Keratinocyte (primary cell): ENCODE measurements at regions not wholly inside any gene's neighbourhood (a gene's known extent, or its start where the extent isn't known, plus 50 kb on each side); places are given as distances from the start of the nearest gene placed in this dataset.

Experiments used
- DNase-seq: peaks from one replicate; pipeline ENCODE4 v3.0.0-alpha.2; 2011; ENCODE audit warnings: low read depth, missing footprints, low spot score
- FAIRE-seq: peaks from 2 replicates; lab custom pipeline; 2011; peaks lifted over from hg19 to GRCh38; lab: Jason Lieb, UNC
- H2AFZ ChIP-seq: 2 replicates; pipeline ENCODE4 v1.6.0; 2012; ENCODE audit warnings: low read length, control low read depth, inconsistent platforms; ENCODE audit not compliant: control insufficient read depth
- H3K27ac ChIP-seq: 2 replicates; pipeline ENCODE4 v1.5.1; 2011; ENCODE audit warnings: low read length; ENCODE audit not compliant: control insufficient read depth, insufficient read depth
- H3K27me3 ChIP-seq: 3 replicates; pipeline ENCODE4 v1.6.0; 2011; ENCODE audit warnings: low read length; ENCODE audit not compliant: control insufficient read depth, insufficient read depth; ENCODE audit errors: extremely low read depth
- H3K36me3 ChIP-seq, 2 experiments: 2 replicates in 1 of 2; 3 replicates in 1 of 2; pipeline ENCODE4 v1.5.1; 2011; ENCODE audit warnings: low read length in 2 of 2, mild to moderate bottlenecking in 1 of 2; ENCODE audit not compliant: control insufficient read depth in 2 of 2, insufficient read depth in 2 of 2; ENCODE audit errors: extremely low read depth in 1 of 2
- H3K4me1 ChIP-seq: 3 replicates; pipeline ENCODE4 v1.5.1; 2011; ENCODE audit warnings: low read length; ENCODE audit not compliant: control insufficient read depth, insufficient read depth; ENCODE audit errors: extremely low read depth
- H3K4me2 ChIP-seq: 3 replicates; pipeline ENCODE4 v1.6.0; 2011; ENCODE audit warnings: low read depth, low read length; ENCODE audit not compliant: control insufficient read depth, insufficient read depth; ENCODE audit errors: extremely low read depth
- H3K4me3 ChIP-seq, 3 experiments: fragments of 200-600 bp in 1 of 3; sonication (generic) in 1 of 3; 2 replicates in 2 of 3; 3 replicates in 1 of 3; pipeline ENCODE4 v1.5.1; 2011 to 2016; ENCODE audit warnings: low read length in 3 of 3, mild to moderate bottlenecking in 3 of 3, control low read depth in 2 of 3, inconsistent platforms in 1 of 3, low read depth in 1 of 3, mixed read lengths in 1 of 3, mixed run types in 1 of 3, moderate library complexity in 1 of 3; ENCODE audit not compliant: control insufficient read depth in 2 of 3, insufficient read depth in 2 of 3; ENCODE audit errors: extremely low read depth in 1 of 3
- H3K79me2 ChIP-seq: 2 replicates; pipeline ENCODE4 v1.6.0; 2012; ENCODE audit warnings: low read length; ENCODE audit not compliant: control insufficient read depth, insufficient read depth
- H3K9ac ChIP-seq: 3 replicates; pipeline ENCODE4 v1.6.0; 2011; ENCODE audit warnings: low read length; ENCODE audit not compliant: control insufficient read depth, insufficient read depth; ENCODE audit errors: extremely low read depth
- H3K9me1 ChIP-seq: 3 replicates; pipeline ENCODE4 v1.6.0; 2011; ENCODE audit warnings: low read length; ENCODE audit not compliant: control insufficient read depth, insufficient read depth; ENCODE audit errors: extremely low read depth
- H3K9me3 ChIP-seq: 2 replicates; pipeline ENCODE4 v1.5.1; 2012; ENCODE audit warnings: low read depth, low read length; ENCODE audit not compliant: control insufficient read depth
- H4K20me1 ChIP-seq: 3 replicates; pipeline ENCODE4 v1.6.0; 2011; ENCODE audit warnings: low read length; ENCODE audit not compliant: control insufficient read depth, insufficient read depth; ENCODE audit errors: extremely low read depth
- CTCF ChIP-seq, 3 experiments: IDR thresholded peaks in 1 of 3; conservative IDR thresholded peaks in 1 of 3; optimal IDR thresholded peaks in 1 of 3; 2 replicates in 2 of 3; 3 replicates in 1 of 3; pipeline versions ENCODE3 to v1.5.1; 2011; ENCODE audit warnings: low read length in 3 of 3, mild to moderate bottlenecking in 3 of 3, moderate library complexity in 2 of 3, control low read depth in 1 of 3, inconsistent platforms in 1 of 3; ENCODE audit not compliant: insufficient read depth in 2 of 3; ENCODE audit errors: extremely low read depth in 1 of 3
- EZH2 ChIP-seq: IDR thresholded peaks from one replicate; pipeline ENCODE4 v1.6.1; 2012; ENCODE audit warnings: inconsistent platforms, mild to moderate bottlenecking, low read length, moderate library complexity
- dilution Hi-C: fragments of 300-500 bp; cut with MboI; formaldehyde crosslinking; loops from one replicate; pipeline ENCODE4 v1.7.0; 2020; ENCODE audit warnings: low sequenced_read_pairs; ENCODE audit not compliant: extremely low pct_ligation_motif_present

DNA sequence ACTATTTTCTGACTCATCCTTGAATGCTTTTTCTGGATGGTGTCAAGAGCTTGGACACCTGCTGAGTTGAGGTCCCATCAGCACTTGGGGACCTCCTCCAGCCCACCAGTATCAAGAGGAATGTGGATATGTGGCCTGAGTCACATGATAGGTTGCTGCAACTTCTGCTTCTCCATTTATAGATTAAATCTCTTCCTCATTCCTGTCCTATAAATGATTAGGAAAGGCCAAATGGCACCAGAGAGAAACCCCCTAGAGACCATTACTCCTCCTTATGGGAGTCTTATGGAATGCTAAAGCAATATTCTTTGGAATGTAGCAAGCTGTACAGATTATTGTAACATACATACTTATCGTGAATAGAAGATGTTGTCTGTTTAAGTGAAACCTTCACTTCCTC, 85.6 kb downstream of the NEUROD6 start:
- DNase-seq (no peak), FAIRE-seq (no peak)
- Histone ChIP-seq H4K20me1 (no peaks in the 10 kb centered on the region), H3K4me1 (no peaks in the 10 kb centered on the region), H3K79me2 (no peaks in the 10 kb centered on the region), H3K36me3 (no peaks in the 10 kb centered on the region), H3K4me2 (no peak overlapping the region), H3K9me1 (no peaks in the 10 kb centered on the region), H3K9ac (no peak overlapping the region), H3K9me3 (no peaks in the 10 kb centered on the region), H3K27ac (no peak overlapping the region), H2AFZ (no peak overlapping the region), H3K4me3 (no peak overlapping the region), H3K27me3 (no peaks in the 10 kb centered on the region)
- dilution Hi-C loops = no loop called here
- TF ChIP-seq EZH2 (no peak), CTCF (optimal IDR thresholded peaks at IDR 0.05 in 1 of 3, IDR thresholded peaks at IDR 0.05 in 1 of 3, conservative IDR thresholded peaks at IDR 0.05 in 1 of 3; ENCODE audit: extremely low read depth in 1 of 3, insufficient read depth in 2 of 3, low read length in 3 of 3) (no peak)

GRCh38 chr7:31253532-31253931, 87.0 kb downstream of the NEUROD6 start:
- DNase-seq (no peak), FAIRE-seq (no peak)
- no peaks in the 10 kb centered on the region for H4K20me1 ChIP-seq
- no peak overlapping the region for H3K27ac ChIP-seq
- H3K4me3 ChIP-seq = no peak overlapping the region
- H2AFZ ChIP-seq = no peak overlapping the region
- dilution Hi-C loops = no loop called here
- H3K4me2 ChIP-seq = no peak overlapping the region
- no peaks in the 10 kb centered on the region for H3K79me2 ChIP-seq
- no peak overlapping the region for H3K9ac ChIP-seq
- H3K36me3 ChIP-seq = no peaks in the 10 kb centered on the region
- H3K9me1 ChIP-seq = no peaks in the 10 kb centered on the region
- no peaks in the 10 kb centered on the region for H3K4me1 ChIP-seq
- peaks cover 3% of the 10 kb centered on the region for H3K27me3 ChIP-seq
- TF ChIP-seq EZH2 (no peak), CTCF (optimal IDR thresholded peaks at IDR 0.05 in 1 of 3, IDR thresholded peaks at IDR 0.05 in 1 of 3, conservative IDR thresholded peaks at IDR 0.05 in 1 of 3; ENCODE audit: extremely low read depth in 1 of 3, insufficient read depth in 2 of 3, low read length in 3 of 3) (no peak)
- no peaks in the 10 kb centered on the region for H3K9me3 ChIP-seq
